Urothelium cell line (cell line): ENCODE measurements at regions not wholly inside any gene's neighbourhood (a gene's known extent, or its start where the extent isn't known, plus 50 kb on each side); places are given as distances from the start of the nearest gene placed in this dataset.
A peak's percentile ranks its signal among the peaks of the same experiment; 100 is the strongest.

Experiments used
- DNase-seq: peaks from one replicate; pipeline ENCODE4 v3.0.0; 2011; ENCODE audit warnings: low spot score, mixed read lengths
- FAIRE-seq: peaks from 2 replicates; lab custom pipeline; 2011; peaks lifted over from hg19 to GRCh38; lab: Jason Lieb, UNC

DNA sequence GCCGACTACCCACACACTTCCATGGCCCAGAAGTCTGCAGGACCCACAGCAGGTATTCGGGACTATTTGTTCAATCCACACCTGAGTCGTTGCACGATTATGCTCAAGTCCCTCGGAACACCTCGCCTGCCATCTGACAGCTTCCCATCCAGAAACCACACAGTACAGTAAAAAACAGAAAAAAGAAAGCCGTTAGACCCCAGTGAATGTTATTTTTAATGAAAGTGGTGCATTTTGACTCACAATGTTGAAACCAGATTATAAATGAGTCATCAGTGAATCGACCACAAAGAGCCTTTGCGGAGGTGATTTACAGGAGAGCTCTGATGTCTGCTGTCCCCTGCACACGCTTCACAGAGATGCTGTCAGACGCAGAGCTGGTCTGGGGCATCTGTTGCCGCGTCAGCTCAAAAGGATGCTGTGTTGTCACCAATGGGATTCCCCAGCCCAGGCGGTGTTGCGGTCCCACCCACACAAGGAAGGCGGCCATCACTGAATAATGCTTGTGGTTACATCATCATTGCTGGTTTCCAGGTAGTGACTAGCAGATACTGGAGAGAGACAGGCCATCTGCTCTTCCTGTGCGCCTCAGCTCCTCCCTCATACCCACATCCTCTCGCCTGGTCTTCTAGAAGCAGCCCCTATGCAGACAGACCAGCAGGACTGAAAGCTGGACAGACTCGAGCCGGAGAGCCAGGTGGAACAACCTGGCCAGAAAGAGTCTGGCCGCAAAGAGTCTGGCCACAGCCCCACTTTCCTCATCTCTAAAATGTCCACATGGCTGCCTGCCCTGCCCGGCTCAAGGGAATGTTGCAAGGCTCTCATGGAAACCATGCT, 116.8 kb downstream of the TOMM20 start:
- DNase-seq (peak; percentile 96), FAIRE-seq (peak; percentile 85)

DNA sequence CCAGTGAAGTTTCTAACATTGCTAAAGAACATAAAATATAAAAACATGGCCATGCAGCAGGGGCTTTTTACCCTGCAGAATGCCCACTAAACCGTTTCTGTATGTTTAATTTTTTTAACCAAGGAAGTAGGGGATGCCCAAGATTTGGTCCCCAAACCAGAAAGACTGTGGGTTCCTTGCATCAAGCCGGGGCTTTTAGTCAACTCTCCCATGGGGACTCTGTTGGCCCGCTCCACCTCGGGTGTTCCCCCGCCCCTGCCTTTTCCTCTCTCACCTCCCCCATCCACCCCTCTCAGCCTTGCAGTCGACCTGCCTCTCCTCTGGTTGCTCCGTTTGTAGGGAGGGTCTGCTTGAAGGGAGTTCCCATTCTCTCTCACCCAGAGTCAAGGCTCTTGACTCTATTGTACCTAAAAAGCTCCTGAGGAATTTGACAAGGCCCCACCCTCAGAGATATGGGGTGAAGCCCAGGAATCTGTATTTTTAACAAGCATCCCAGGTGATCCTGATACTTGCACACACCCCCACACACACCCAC, 117.5 kb downstream of the TOMM20 start:
- FAIRE-seq (no peak), DNase-seq (no peak)

GRCh38 chr1:235009561-235010306, 118.9 kb downstream of the TOMM20 start:
- no peak for FAIRE-seq

GRCh38 chr1:235009074-235009473, 119.6 kb downstream of the TOMM20 start:
- FAIRE-seq (no peak), DNase-seq (no peak)

More at GRCh38 chr1:235009561-235010306, 118.9 kb downstream of the TOMM20 start:
- no peak for DNase-seq

- DNase-seq (no peak), FAIRE-seq (no peak)
Observed at GRCh38 chr1:235008239-235008638, 120.4 kb downstream of the TOMM20 start.

GRCh38 chr1:235006816-235007215, 121.8 kb downstream of the TOMM20 start:
- DNase-seq (no peak), FAIRE-seq (no peak)

GRCh38 chr1:235006132-235006721, 122.4 kb downstream of the TOMM20 start:
- no peak for FAIRE-seq
- no peak for DNase-seq

DNA sequence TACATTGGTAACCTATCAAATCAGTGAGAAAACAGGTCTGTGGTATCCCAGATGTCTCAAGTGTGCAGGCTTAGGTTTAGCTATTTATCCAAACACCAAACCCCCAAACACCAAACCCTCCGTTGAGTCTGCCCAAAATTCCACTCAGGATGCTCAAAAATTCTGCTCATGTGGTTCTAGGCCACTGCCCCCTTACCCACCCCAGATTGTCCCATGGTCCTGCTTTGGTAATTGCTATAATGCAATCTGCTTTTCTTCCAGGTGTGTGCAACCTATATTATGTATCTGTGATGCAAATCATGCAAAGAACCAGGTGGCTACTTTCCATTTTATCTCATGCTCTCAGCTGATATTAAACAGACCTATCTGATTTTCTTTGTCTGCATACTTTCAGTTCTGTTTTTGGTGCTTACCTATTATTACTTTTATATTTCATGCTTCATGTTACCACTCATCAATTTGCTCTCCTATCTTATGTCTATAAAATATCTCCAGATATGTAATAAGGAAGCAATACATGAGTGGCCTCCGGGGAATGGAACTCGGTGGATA, 123.7 kb downstream of the TOMM20 start:
- FAIRE-seq (no peak), DNase-seq (no peak)

DNA sequence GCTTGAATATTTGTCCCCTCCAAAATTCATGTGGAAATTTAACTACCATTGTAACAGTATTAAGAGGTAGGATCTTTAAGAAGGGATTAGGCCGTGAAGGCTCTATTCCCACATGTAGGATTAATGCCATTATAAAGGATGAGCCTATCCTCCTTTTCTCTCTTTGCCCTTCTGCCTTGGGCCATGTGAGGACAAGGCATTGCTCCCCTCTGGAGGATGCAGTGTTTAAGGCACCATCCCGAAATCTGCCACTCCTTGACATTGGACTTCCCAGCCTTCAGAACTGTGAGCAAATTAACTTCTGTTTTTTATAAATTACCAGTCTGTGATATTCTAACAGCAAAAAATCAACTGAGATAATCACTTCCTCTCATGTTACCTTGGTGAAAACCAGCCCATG, 124.4 kb downstream of the TOMM20 start:
- no peak for FAIRE-seq
- DNase-seq = no peak

- no peak for FAIRE-seq
- no peak for DNase-seq
Observed at GRCh38 chr1:235002706-235003300, 125.8 kb downstream of the TOMM20 start.

DNA sequence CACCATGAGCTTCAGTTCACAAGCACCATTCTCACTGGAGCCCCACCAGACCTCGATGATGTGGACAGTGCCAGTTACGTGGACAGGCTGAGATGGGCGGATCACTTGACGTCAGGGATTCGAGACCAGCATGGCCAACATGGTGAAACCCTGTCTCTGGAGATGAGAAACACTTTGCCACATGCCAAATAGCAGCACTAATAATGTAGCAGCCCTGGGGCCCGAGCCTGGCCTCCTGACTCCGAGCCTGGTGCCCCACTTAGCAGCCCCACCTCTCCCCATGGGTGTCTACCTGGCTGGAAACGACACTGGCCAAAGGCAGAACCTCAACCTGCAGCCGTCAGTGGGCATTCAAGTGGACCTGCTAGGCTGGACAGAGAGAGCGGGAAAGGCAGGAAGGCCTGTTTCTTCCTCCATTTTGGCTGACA, 129.1 kb downstream of the TOMM20 start:
- no peak for FAIRE-seq
- DNase-seq = no peak

- DNase-seq (peak; percentile 57), FAIRE-seq (no peak)
Observed at GRCh38 chr1:234997896-234998741, 130.5 kb downstream of the TOMM20 start.

DNA sequence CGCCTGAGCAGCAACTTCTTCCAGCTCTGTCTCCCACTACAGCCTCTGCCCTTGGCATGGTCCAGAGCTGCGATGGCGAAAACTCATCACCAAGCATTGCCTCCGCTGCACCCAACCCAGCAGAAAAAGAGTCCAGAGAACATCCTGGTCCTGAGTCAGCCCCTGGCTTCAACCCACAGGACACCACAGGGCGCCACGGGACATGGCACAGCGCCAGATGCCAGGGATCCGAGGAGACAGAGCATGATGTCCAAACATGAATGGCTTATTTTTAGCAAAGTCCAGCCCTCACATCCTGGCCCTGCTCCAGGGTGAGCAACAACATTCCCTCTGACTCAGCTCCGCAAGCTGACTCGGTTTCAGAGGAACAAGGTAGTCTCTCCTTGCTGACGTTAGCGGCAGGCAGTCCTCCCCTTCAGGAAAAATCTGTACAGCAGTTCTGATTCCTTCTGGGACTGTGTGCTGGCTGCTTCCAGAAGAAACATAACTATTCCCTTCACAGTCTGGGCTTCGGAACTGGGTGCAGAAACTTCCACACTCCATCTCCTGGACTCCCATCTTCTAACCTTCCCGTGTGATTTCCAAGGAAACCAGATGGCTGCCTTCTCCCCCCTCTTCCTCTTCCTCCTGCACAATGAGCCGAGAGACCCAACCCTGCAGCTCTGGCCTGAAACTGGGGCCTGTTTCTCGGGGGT, 131.3 kb downstream of the TOMM20 start:
- DNase-seq = peak; percentile 95
- FAIRE-seq = peak; percentile 70

DNA sequence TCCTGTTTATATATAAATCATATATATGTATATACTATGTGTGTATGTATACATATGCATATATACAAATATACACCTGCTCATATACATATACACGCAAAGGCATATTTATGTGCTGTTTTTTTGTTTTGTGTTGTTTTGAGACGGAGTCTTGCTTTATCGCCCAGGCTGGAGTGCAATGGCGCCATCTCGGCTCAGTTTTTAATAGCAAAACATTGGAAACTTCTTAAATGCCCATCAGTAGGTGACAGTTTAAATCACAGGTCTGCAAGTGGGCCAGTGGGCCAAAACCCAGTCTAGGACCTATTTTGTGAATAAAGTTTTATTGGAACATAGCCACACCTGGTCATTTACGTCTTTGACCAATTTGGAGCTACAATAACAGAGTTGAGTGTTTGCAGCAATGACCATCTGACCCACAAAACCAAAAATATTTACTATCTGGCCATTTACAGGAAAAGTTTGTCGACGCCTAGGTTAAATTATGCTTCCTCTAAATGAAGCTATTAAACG, 132.3 kb downstream of the TOMM20 start:
- no peak for FAIRE-seq
- DNase-seq = no peak

DNA sequence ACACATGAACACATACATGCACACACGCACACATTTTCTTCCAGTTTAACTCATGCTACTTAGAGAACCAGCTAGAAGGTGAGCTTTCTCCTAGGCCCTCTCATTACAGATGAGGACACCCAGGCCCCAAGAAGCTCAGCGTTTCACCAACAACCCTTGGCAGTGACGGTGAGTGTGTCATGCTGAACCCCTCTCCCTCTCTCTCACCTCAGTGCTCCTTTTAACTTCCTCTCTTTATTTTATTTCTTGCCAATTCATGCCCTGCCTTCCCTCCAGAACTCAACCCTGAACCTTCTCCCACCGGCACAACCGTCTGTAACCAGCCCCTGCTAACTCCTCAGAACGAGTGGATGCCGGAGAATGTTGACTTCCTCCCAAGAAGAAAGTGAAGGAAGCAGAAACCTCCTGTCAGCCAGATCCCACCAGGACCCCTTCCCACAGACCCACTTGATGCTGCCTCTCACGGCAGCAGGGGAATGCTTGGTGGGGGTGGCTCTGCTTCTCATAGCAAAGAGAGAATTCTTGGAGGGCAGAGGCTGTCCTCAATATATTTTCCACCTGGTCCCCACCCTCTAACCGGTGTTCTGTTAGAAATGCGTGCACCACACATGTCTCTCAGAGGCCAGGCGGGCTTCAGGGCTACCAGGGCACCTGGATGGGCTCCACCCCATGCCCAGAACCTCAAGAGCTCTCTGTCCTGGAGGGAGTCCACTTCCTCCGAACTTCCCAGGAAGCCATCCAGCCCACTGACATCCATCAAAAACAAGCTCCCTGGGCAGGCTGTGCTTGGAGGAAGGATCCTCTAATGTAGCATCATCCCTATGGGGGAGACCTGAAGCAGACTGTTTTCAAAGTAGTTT, 134.0 kb downstream of the TOMM20 start:
- FAIRE-seq = no peak
- no peak for DNase-seq

GRCh38 chr1:234992065-234992464, 136.6 kb downstream of the TOMM20 start:
- FAIRE-seq (no peak), DNase-seq (no peak)

- FAIRE-seq (no peak), DNase-seq (no peak)
Observed at GRCh38 chr1:234990874-234991801, 137.5 kb downstream of the TOMM20 start.
